Upper lobe of right lung (tissue), 1 donor: ENCODE measurements at regions not wholly inside any gene's neighbourhood (a gene's known extent, or its start where the extent isn't known, plus 50 kb on each side); places are given as distances from the start of the nearest gene placed in this dataset.

ENCODE experiments used
- ATAC-seq: fragments of 200-7000 bp; cut with Tn5 transposase; one replicate; pipeline ENCODE4 v1.9.1; 2020; ENCODE audit warnings: mild to moderate bottlenecking, moderate library complexity
- DNase-seq: peaks from one replicate; pipeline ENCODE4 v3.0.0-alpha.2; 2020
- H3K27ac ChIP-seq: fragments of 200-600 bp; one replicate; pipeline ENCODE4 v1.8.0; 2022
- H3K27me3 ChIP-seq: fragments of 200-600 bp; one replicate; pipeline ENCODE4 v1.8.0; 2022; ENCODE audit warnings: mild to moderate bottlenecking
- H3K36me3 ChIP-seq: fragments of 200-600 bp; one replicate; pipeline ENCODE4 v1.8.0; 2022
- H3K4me1 ChIP-seq: fragments of 200-600 bp; one replicate; pipeline ENCODE4 v1.8.0; 2022
- H3K4me3 ChIP-seq: fragments of 200-600 bp; one replicate; pipeline ENCODE4 v1.8.0; 2022; ENCODE audit warnings: mild to moderate bottlenecking
- H3K9me3 ChIP-seq: fragments of 200-600 bp; one replicate; pipeline ENCODE4 v1.8.0; 2022
- CTCF ChIP-seq: fragments of 200-600 bp; IDR thresholded peaks from one replicate; pipeline ENCODE4 v1.8.0; 2022; ENCODE audit warnings: antibody characterized with exemption
- intact Hi-C: fragments of 100-400 bp; cut with DNase I; formaldehyde crosslinking; loops from one replicate; pipeline ENCODE4 v1.11.0; 2022
- donor health status: DM: no; HTN: yes; CAD: no; lungs with severe emphysema.

DNA sequence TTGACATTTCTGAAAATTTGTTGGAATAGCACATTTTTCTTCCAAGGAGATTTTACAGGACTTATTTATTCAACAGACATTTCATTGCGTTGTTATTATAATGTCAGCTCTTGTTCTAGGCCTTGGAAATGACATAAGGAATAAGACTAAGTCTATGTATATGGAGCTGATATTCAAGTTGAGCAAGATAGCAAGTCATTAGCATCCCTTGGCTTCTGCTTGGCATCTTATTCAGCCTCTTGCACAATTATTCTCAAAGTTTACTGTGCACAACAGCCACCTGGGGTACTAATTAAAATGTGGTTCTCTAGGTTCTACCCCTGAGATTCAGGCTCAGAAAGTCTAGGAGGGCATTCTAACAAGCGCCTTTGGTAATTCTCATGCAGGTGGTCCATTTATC lies 304.8 kb upstream of the DDI1 start:
- no peak for TF ChIP-seq CTCF
- H3K27me3 ChIP-seq: no peaks in the 10 kb centered on the region
- DNase-seq (no peak), ATAC-seq (no peak)
- no peaks in the 10 kb centered on the region for H3K9me3 ChIP-seq
- H3K4me3 ChIP-seq: no peak overlapping the region
- intact Hi-C loops: no loop called here
- no peaks in the 10 kb centered on the region for H3K4me1 ChIP-seq
- no peak overlapping the region for H3K27ac ChIP-seq
- H3K36me3 ChIP-seq: no peaks in the 10 kb centered on the region

- ATAC-seq: no peak
- Histone ChIP-seq H3K4me3 (no peak overlapping the region), H3K9me3 (no peaks in the 10 kb centered on the region), H3K4me1 (no peaks in the 10 kb centered on the region), H3K36me3 (no peaks in the 10 kb centered on the region), H3K27ac (no peak overlapping the region), H3K27me3 (no peaks in the 10 kb centered on the region)
- TF ChIP-seq CTCF: no peak
- intact Hi-C loops: no loop called here
- no peak for DNase-seq
Measured at GRCh38 chr11:103733889-103734288, 302.6 kb upstream of the DDI1 start.

- TF ChIP-seq CTCF: no peak
- no peaks in the 10 kb centered on the region for H3K9me3 ChIP-seq
- intact Hi-C loops: no loop called here
- no peak overlapping the region for H3K4me3 ChIP-seq
- DNase-seq (no peak), ATAC-seq (no peak)
- no peak overlapping the region for H3K27ac ChIP-seq
- H3K4me1 ChIP-seq: no peaks in the 10 kb centered on the region
- no peaks in the 10 kb centered on the region for H3K36me3 ChIP-seq
- no peaks in the 10 kb centered on the region for H3K27me3 ChIP-seq
Measured at GRCh38 chr11:103735497-103736032, 300.9 kb upstream of the DDI1 start.

DNA sequence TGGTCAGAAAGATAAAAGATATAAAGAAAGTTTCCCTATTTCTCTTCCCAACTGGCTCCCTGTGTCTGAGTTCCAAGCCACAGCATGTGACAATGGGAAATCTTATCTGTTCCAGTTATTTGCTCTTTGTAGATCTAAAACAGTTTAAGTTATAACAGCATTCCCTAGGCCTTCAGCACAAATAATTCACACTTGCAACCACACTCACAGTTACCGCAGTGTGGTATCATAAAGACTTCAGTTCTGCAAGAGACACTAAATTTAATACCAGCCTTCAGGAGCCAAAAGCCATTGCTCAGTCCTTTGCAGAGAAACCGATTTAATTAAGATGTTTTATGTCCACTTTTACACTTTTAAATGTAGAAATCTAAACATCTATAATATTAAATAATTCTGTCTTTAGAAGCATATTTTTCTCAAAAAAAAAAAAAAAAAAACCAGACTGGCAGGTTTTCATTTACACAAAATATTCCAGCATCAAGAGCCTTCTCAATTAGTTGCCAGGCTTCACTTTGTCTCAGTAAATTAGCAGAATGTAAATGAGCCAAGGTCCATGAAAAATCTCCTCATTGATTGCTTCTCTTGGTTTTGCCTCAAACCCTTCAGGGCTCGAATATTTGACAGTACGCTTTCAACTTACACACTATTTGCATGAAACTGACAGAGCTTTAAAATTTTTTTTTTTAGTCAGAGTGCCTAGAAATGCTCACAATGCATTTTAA lies 300.0 kb upstream of the DDI1 start:
- no peak overlapping the region for H3K27ac ChIP-seq
- intact Hi-C loops: no loop called here
- no peaks in the 10 kb centered on the region for H3K36me3 ChIP-seq
- H3K27me3 ChIP-seq: no peaks in the 10 kb centered on the region
- no peaks in the 10 kb centered on the region for H3K9me3 ChIP-seq
- no peaks in the 10 kb centered on the region for H3K4me1 ChIP-seq
- no peak for DNase-seq
- H3K4me3 ChIP-seq: no peak overlapping the region
- ATAC-seq: no peak
- TF ChIP-seq CTCF: no peak

DNA sequence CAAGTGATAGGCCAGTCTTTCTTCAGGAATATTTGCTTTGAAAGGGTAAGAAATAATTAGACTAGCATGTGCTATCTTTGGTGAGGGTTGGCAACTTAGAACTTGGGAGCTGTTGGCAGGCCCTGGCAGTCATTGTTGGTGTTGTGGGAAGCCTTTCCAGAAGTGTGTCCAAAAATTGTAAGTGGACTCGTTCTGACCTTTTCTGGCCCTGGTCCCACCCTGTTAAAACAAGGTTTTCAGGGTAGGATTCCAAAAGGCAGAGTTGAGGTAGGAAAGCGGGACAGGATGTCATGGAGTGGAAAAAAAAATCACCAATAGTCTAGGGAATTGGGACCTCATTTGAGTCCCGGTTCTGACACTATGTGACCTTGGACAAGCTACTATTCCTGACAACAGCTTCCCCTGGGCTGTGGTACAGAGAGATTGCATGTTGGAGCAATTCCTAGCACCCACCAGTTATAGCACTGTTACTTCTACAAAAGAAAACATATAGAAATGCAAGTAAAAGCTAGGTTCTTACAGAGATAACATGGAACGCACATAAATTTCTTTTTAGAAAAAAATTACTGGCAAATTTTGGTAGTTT lies 299.3 kb upstream of the DDI1 start:
- H3K4me1 ChIP-seq: no peaks in the 10 kb centered on the region
- no peaks in the 10 kb centered on the region for H3K9me3 ChIP-seq
- H3K27me3 ChIP-seq: no peaks in the 10 kb centered on the region
- H3K4me3 ChIP-seq: no peak overlapping the region
- DNase-seq (no peak), ATAC-seq (no peak)
- no peak for TF ChIP-seq CTCF
- H3K36me3 ChIP-seq: no peaks in the 10 kb centered on the region
- H3K27ac ChIP-seq: no peak overlapping the region
- intact Hi-C loops: no loop called here
